Liver (tissue), 8 donors: ENCODE measurements at regions not wholly inside any gene's neighbourhood (a gene's known extent, or its start where the extent isn't known, plus 50 kb on each side); places are given as distances from the start of the nearest gene placed in this dataset.

Experiments
- DNase-seq: peaks from one replicate; pipeline ENCODE4 v3.0.0-alpha.2; 2017; ENCODE audit warnings: low spot score
- H3K27ac ChIP-seq, 2 donors: one replicate each; pipeline ENCODE4 v1.7.0; 2013; ENCODE audit warnings: inconsistent platforms in 2 of 2, low read length in 2 of 2, control low read depth in 1 of 2, low read depth in 1 of 2, mild to moderate bottlenecking in 1 of 2
- H3K27me3 ChIP-seq, 4 donors: one replicate each; pipeline versions ENCODE4 v1.6.1 to v1.7.0; 2013; ENCODE audit warnings: low read length in 3 of 4, inconsistent platforms in 1 of 4, mild to moderate bottlenecking in 1 of 4, moderate library complexity in 1 of 4; ENCODE audit not compliant: control insufficient read depth in 4 of 4, insufficient read depth in 4 of 4
- H3K36me3 ChIP-seq, 4 donors: one replicate each; pipeline versions ENCODE4 v1.6.1 to v1.7.0; 2013; ENCODE audit warnings: low read length in 3 of 4, mild to moderate bottlenecking in 3 of 4, low read depth in 1 of 4, moderate library complexity in 1 of 4; ENCODE audit not compliant: control insufficient read depth in 4 of 4, insufficient read depth in 3 of 4
- H3K4me1 ChIP-seq, 4 donors: one replicate each; pipeline versions ENCODE4 v1.6.1 to v1.7.0; 2013; ENCODE audit warnings: low read length in 3 of 4, mild to moderate bottlenecking in 3 of 4, moderate library complexity in 1 of 4; ENCODE audit not compliant: control insufficient read depth in 4 of 4, insufficient read depth in 4 of 4
- H3K4me3 ChIP-seq, 3 donors: one replicate each; pipeline versions ENCODE4 v1.6.1 to v1.7.0; 2013; ENCODE audit warnings: low read length in 3 of 3, control low read depth in 1 of 3, low read depth in 1 of 3, mild to moderate bottlenecking in 1 of 3
- H3K9ac ChIP-seq, 2 donors: one replicate each; pipeline ENCODE4 v1.7.0; 2013; ENCODE audit warnings: low read length in 2 of 2, mild to moderate bottlenecking in 2 of 2, moderate library complexity in 2 of 2, control low read depth in 1 of 2, low read depth in 1 of 2
- H3K9me3 ChIP-seq, 4 donors: one replicate each; pipeline versions ENCODE4 v1.6.1 to v1.7.0; 2013; ENCODE audit warnings: low read length in 3 of 4; ENCODE audit not compliant: control insufficient read depth in 4 of 4
- CTCF ChIP-seq: fragments of 150-350 bp; IDR thresholded peaks from 2 replicates; pipeline ENCODE4 v1.5.1; 2017; ENCODE audit warnings: improper control_type of control experiment, low read depth, low read length; ENCODE audit not compliant: missing input control
- EGR1 ChIP-seq, 2 donors: IDR thresholded peaks; 2 replicates each; pipeline ENCODE4 v1.6.1; 2016 to 2018; ENCODE audit warnings: antibody characterized with exemption in 2 of 2, low read depth in 2 of 2
- FOXA1 ChIP-seq: IDR thresholded peaks from 2 replicates; pipeline ENCODE4 v1.6.1; 2016; ENCODE audit warnings: antibody characterized with exemption
- FOXA2 ChIP-seq: IDR thresholded peaks from 2 replicates; pipeline ENCODE4 v1.6.1; 2016; ENCODE audit warnings: antibody characterized with exemption
- GABPA ChIP-seq, 2 donors: IDR thresholded peaks in 1 of 2; conservative IDR thresholded peaks in 1 of 2; 2 replicates each; pipeline ENCODE4 v1.6.1; 2016; ENCODE audit warnings: antibody characterized with exemption in 2 of 2, mild to moderate bottlenecking in 1 of 2, moderate library complexity in 1 of 2
- HNF4A ChIP-seq, 2 donors: conservative IDR thresholded peaks; 2 replicates each; pipeline ENCODE4 v1.6.1; 2016; ENCODE audit warnings: antibody characterized with exemption in 2 of 2, mild to moderate bottlenecking in 2 of 2
- HNF4G ChIP-seq: IDR thresholded peaks from 2 replicates; pipeline ENCODE4 v1.6.1; 2016; ENCODE audit warnings: antibody characterized with exemption
- JUND ChIP-seq, 2 donors: IDR thresholded peaks; 2 replicates each; pipeline ENCODE4 v1.6.1; 2016; ENCODE audit warnings: antibody characterized with exemption in 2 of 2
- MAX ChIP-seq: IDR thresholded peaks from 2 replicates; pipeline ENCODE4 v1.6.1; 2016; ENCODE audit warnings: antibody characterized with exemption
- NR2F2 ChIP-seq: IDR thresholded peaks from 2 replicates; pipeline ENCODE4 v1.6.1; 2016; ENCODE audit warnings: antibody characterized with exemption
- RAD21 ChIP-seq, 2 donors: IDR thresholded peaks; 2 replicates each; pipeline ENCODE4 v1.6.1; 2016; ENCODE audit warnings: antibody characterized with exemption in 2 of 2, mild to moderate bottlenecking in 2 of 2
- REST ChIP-seq: IDR thresholded peaks from 2 replicates; pipeline ENCODE4 v1.6.1; 2016; ENCODE audit warnings: antibody characterized with exemption, mild to moderate bottlenecking
- SP1 ChIP-seq: IDR thresholded peaks from 2 replicates; pipeline ENCODE4 v1.6.1; 2018; ENCODE audit warnings: antibody characterized with exemption, mild to moderate bottlenecking
- TAF1 ChIP-seq: conservative IDR thresholded peaks from 2 replicates; pipeline ENCODE4 v1.6.1; 2016; ENCODE audit warnings: antibody characterized with exemption, mild to moderate bottlenecking
- YY1 ChIP-seq: IDR thresholded peaks from 2 replicates; pipeline ENCODE4 v1.6.1; 2016; ENCODE audit warnings: antibody characterized with exemption, mild to moderate bottlenecking
- ZBTB33 ChIP-seq: IDR thresholded peaks from 2 replicates; pipeline ENCODE4 v1.6.1; 2016; ENCODE audit warnings: antibody characterized with exemption
- WGBS: extraction: QIAGEN DNeasy Blood & Tissue Kit; methylation state at CpG from one replicate; pipeline ENCODE4 v1.1.7; 2013; 5-methylcytosine and 5-hydroxymethylcytosine counted together
- donor health status: healthy.
- donor health status: healthy.
- donor health status: healthy.
- donor health status: healthy.
- donor health status: healthy.

- no peaks in the 10 kb centered on the region for H3K36me3 ChIP-seq
- DNase-seq = no peak
- H3K4me3 ChIP-seq = no peak overlapping the region
- WGBS = 89% methylated on average over 1 of the region's 1 CpG
- no peaks in the 10 kb centered on the region for H3K27me3 ChIP-seq
- TF ChIP-seq FOXA2 (no peak), SP1 (no peak), TAF1 (no peak), FOXA1 (no peak), JUND (IDR thresholded peaks at IDR 0.05) (no peak), YY1 (no peak), HNF4A (conservative IDR thresholded peaks at IDR 0.05) (no peak), MAX (no peak), ZBTB33 (no peak)
- no peaks in the 10 kb centered on the region for H3K9me3 ChIP-seq
- no peaks in the 10 kb centered on the region for H3K4me1 ChIP-seq
- H3K27ac ChIP-seq = no peak overlapping the region
- H3K9ac ChIP-seq = no peak overlapping the region
Observed at GRCh38 chr5:86689103-86689729, 71.5 kb downstream of the COX7C start.

- H3K27ac ChIP-seq = no peak overlapping the region
- no peaks in the 10 kb centered on the region for H3K27me3 ChIP-seq
- no peaks in the 10 kb centered on the region for H3K36me3 ChIP-seq
- H3K9ac ChIP-seq = no peak overlapping the region
- TF ChIP-seq MAX (no peak), HNF4A (conservative IDR thresholded peaks at IDR 0.05) (no peak), HNF4G (no peak), JUND (IDR thresholded peaks at IDR 0.05) (no peak), ZBTB33 (no peak), CTCF (no peak), REST (no peak), FOXA2 (no peak), YY1 (no peak), RAD21 (IDR thresholded peaks at IDR 0.05) (no peak), NR2F2 (no peak), GABPA (IDR thresholded peaks at IDR 0.05 in 1 of 2, conservative IDR thresholded peaks at IDR 0.05 in 1 of 2) (no peak), SP1 (no peak), FOXA1 (no peak), EGR1 (IDR thresholded peaks at IDR 0.05; ENCODE audit: low read depth in 2 of 2) (no peak)
- H3K4me1 ChIP-seq = no peaks in the 10 kb centered on the region
- DNase-seq = no peak
- no peak overlapping the region for H3K4me3 ChIP-seq
- 11% methylated on average over 1 of the region's 1 CpG for WGBS
- no peaks in the 10 kb centered on the region for H3K9me3 ChIP-seq
Observed at GRCh38 chr5:86709157-86709881, 91.6 kb downstream of the COX7C start.
